GM10266 (cell line): ENCODE measurements at regions not wholly inside any gene's neighbourhood (a gene's known extent, or its start where the extent isn't known, plus 50 kb on each side); places are given as distances from the start of the nearest gene placed in this dataset.
"Not testable (repeated sequence)": the region's sequence is repeated elsewhere in the genome, so short reads cannot be mapped to it uniquely, and the experiment has no call there.

Source experiments
- DNase-seq: peaks from one replicate; pipeline ENCODE4 v3.0.0; 2012; ENCODE audit errors: extremely low spot score
- CTCF ChIP-seq: IDR thresholded peaks from 2 replicates; pipeline ENCODE4 v1.5.1; 2012; ENCODE audit warnings: mild to moderate bottlenecking, low read depth; ENCODE audit not compliant: control insufficient read depth, insufficient read depth; ENCODE audit errors: missing control alignments

- no peak for TF ChIP-seq CTCF
- DNase-seq, result no peak
These were observed 101.5 kb upstream of the PRSS1 start for GRCh38 chr7:142647749-142648148.

- no peak for TF ChIP-seq CTCF
- no peak for DNase-seq
These were observed 102.7 kb upstream of the PRSS1 start for GRCh38 chr7:142646386-142647140.

- no peak for TF ChIP-seq CTCF
- DNase-seq, result no peak
These were observed 103.5 kb upstream of the PRSS1 start for GRCh38 chr7:142645777-142646176.

- no peak for DNase-seq
- no peak for TF ChIP-seq CTCF
These were observed 107.0 kb upstream of the PRSS1 start for GRCh38 chr7:142642316-142642715.

- DNase-seq, result not testable (repeated sequence)
These were observed 108.0 kb upstream of the PRSS1 start for GRCh38 chr7:142641252-142641651.

GRCh38 chr7:142638581-142638980, 110.7 kb upstream of the PRSS1 start:
- DNase-seq, result no peak
- no peak for TF ChIP-seq CTCF

- TF ChIP-seq CTCF, result no peak
- DNase-seq, result no peak
These were observed 112.0 kb upstream of the PRSS1 start for GRCh38 chr7:142637240-142637639.

GRCh38 chr7:142636751-142637150, 112.5 kb upstream of the PRSS1 start:
- no peak for TF ChIP-seq CTCF
- no peak for DNase-seq

- not testable (repeated sequence) for DNase-seq
These were observed 113.2 kb upstream of the PRSS1 start for GRCh38 chr7:142636107-142636506.
